Endothelial cell of umbilical vein (primary cell): ENCODE measurements at regions not wholly inside any gene's neighbourhood (a gene's known extent, or its start where the extent isn't known, plus 50 kb on each side); places are given as distances from the start of the nearest gene placed in this dataset.

Source experiments
- BruUV-seq: library from RNA; stranded (reverse); fragments of 400-500 nt; replicated peaks from 2 replicates; lab custom pipeline; 2021; lab: Mats Ljungman, UMichigan
- CTCF ChIA-PET: fragments of 300-600, 350-600 bp; sonication (Branson Sonifier 250); formaldehyde crosslinking; loops from one replicate; lab custom pipeline; 2021; ENCODE audit warnings: antibody characterized with exemption, inconsistent platforms; lab: Charles Lee
- POLR2A ChIA-PET: fragments of 300-600, 350-600 bp; sonication (Branson Sonifier 250); formaldehyde crosslinking; loops from one replicate; lab custom pipeline; 2021; ENCODE audit warnings: antibody characterized with exemption, inconsistent platforms; lab: Charles Lee
- DNase-seq: peaks from one replicate; pipeline ENCODE4 v3.0.0-alpha.2; 2011; ENCODE audit warnings: low read depth, low spot score
- FAIRE-seq: peaks from 2 replicates; lab custom pipeline; 2011; peaks lifted over from hg19 to GRCh38; lab: Jason Lieb, UNC
- H2AFZ ChIP-seq: 2 replicates; pipeline ENCODE4 v1.6.0; 2012; ENCODE audit warnings: low read depth, low read length, control low read depth, inconsistent platforms
- H3K27ac ChIP-seq: 2 replicates; pipeline ENCODE4 v1.5.1; 2011; ENCODE audit warnings: low read depth, mild to moderate bottlenecking, control low read depth, low read length, moderate library complexity; ENCODE audit not compliant: insufficient read depth
- H3K27me3 ChIP-seq, 2 experiments: 2 replicates each; pipeline versions ENCODE4 v1.6.0 to v1.6.1; 2011; ENCODE audit warnings: low read length in 2 of 2, mixed read lengths in 1 of 2; ENCODE audit not compliant: control insufficient read depth in 2 of 2, insufficient read depth in 2 of 2
- H3K36me3 ChIP-seq, 2 experiments: 2 replicates in 1 of 2; 3 replicates in 1 of 2; pipeline ENCODE4 v1.5.1; 2011; ENCODE audit warnings: low read length in 2 of 2, mild to moderate bottlenecking in 1 of 2, moderate library complexity in 1 of 2; ENCODE audit not compliant: control insufficient read depth in 2 of 2, insufficient read depth in 2 of 2; ENCODE audit errors: extremely low read depth in 1 of 2
- H3K4me1 ChIP-seq: 3 replicates; pipeline ENCODE4 v1.5.1; 2011; ENCODE audit warnings: mild to moderate bottlenecking, low read length; ENCODE audit not compliant: control insufficient read depth, insufficient read depth; ENCODE audit errors: extremely low read depth
- H3K4me2 ChIP-seq: 2 replicates; pipeline ENCODE4 v1.6.1; 2011; ENCODE audit warnings: low read length, control low read depth, mixed read lengths; ENCODE audit not compliant: insufficient read depth
- H3K4me3 ChIP-seq, 3 experiments: fragments of 200-600 bp in 1 of 3; sonication (generic), shearing (Covaris generic) in 1 of 3; replicated peaks in 1 of 3; 2 replicates each; pipeline ENCODE4 v1.5.1; 2011 to 2016; ENCODE audit warnings: control low read depth in 3 of 3, low read length in 3 of 3, mild to moderate bottlenecking in 2 of 3, inconsistent platforms in 1 of 3, low read depth in 1 of 3, moderate library complexity in 1 of 3; ENCODE audit not compliant: insufficient read depth in 1 of 3
- H3K79me2 ChIP-seq: 2 replicates; pipeline ENCODE4 v1.6.0; 2012; ENCODE audit warnings: low read length, inconsistent platforms; ENCODE audit not compliant: control insufficient read depth, insufficient read depth
- H3K9ac ChIP-seq: replicated peaks from 2 replicates; pipeline ENCODE3; 2011; ENCODE audit warnings: low read length, control low read depth; ENCODE audit not compliant: insufficient read depth; ENCODE audit errors: extremely low read depth
- H3K9me1 ChIP-seq: replicated peaks from 3 replicates; pipeline ENCODE4 v1.6.0; 2011; ENCODE audit warnings: mild to moderate bottlenecking, low read length; ENCODE audit not compliant: control insufficient read depth, insufficient read depth; ENCODE audit errors: extremely low read depth
- H3K9me3 ChIP-seq: replicated peaks from 2 replicates; pipeline ENCODE4 v1.5.1; 2012; ENCODE audit warnings: low read length, inconsistent platforms; ENCODE audit not compliant: control insufficient read depth, insufficient read depth
- H4K20me1 ChIP-seq: replicated peaks from 2 replicates; pipeline ENCODE3; 2011; ENCODE audit warnings: mild to moderate bottlenecking, low read length; ENCODE audit not compliant: control insufficient read depth, insufficient read depth; ENCODE audit errors: extremely low read depth
- EZH2 ChIP-seq: IDR thresholded peaks from 2 replicates; pipeline ENCODE4 v1.6.1; 2012; ENCODE audit warnings: borderline replicate concordance, low read depth, mild to moderate bottlenecking, moderate library complexity, low read length, inconsistent platforms; ENCODE audit not compliant: severe bottlenecking
- FOS ChIP-seq: IDR thresholded peaks from 2 replicates; pipeline ENCODE4 v1.6.1; 2011; ENCODE audit warnings: mild to moderate bottlenecking, low read length, moderate library complexity, borderline replicate concordance; ENCODE audit not compliant: insufficient read depth
- GATA2 ChIP-seq: IDR thresholded peaks from 2 replicates; pipeline ENCODE4 v1.7.0; 2011; ENCODE audit warnings: low read depth, mild to moderate bottlenecking, moderate library complexity, mixed read lengths, low read length; ENCODE audit not compliant: insufficient read length, insufficient read depth
- JUN ChIP-seq: IDR thresholded peaks from 2 replicates; pipeline ENCODE4 v1.6.1; 2011; ENCODE audit warnings: borderline replicate concordance, low read depth; ENCODE audit not compliant: insufficient read length, insufficient read depth
- MYC ChIP-seq: IDR thresholded peaks from one replicate; pipeline ENCODE4 v1.6.1; 2011; ENCODE audit warnings: mild to moderate bottlenecking, low read depth, low read length
- POLR2A ChIP-seq: IDR thresholded peaks from 2 replicates; pipeline ENCODE4 v1.6.1; 2012; ENCODE audit warnings: low read depth, mild to moderate bottlenecking, control low read depth, low read length
- POLR2AphosphoS5 ChIP-seq: IDR thresholded peaks from 2 replicates; pipeline ENCODE4 v1.6.1; 2012; ENCODE audit warnings: low read depth, mild to moderate bottlenecking, control low read depth, low read length, moderate library complexity; ENCODE audit not compliant: insufficient read depth
- dilution Hi-C: fragments of 300-500 bp; cut with MboI; formaldehyde crosslinking; loops from one replicate; pipeline ENCODE4 v1.15.0; 2019; ENCODE audit warnings: low sequenced_read_pairs; ENCODE audit not compliant: extremely low pct_ligation_motif_present
- intact Hi-C: fragments of 100-400 bp; cut with micrococcal nuclease; formaldehyde crosslinking; loops from one replicate; pipeline ENCODE4 v1.10.0; 2022
- TF ChIP-seq, protein P1 (sequence below), 2 donors: IDR thresholded peaks; 1 replicate in 1 of 2; 2 replicates in 1 of 2; pipeline ENCODE4 v1.5.1; 2011; ENCODE audit warnings: low read length in 2 of 2, mild to moderate bottlenecking in 2 of 2, moderate library complexity in 2 of 2, control low read depth in 1 of 2, inconsistent platforms in 1 of 2, low read depth in 1 of 2; ENCODE audit not compliant: insufficient read depth in 1 of 2; ENCODE audit errors: extremely low read depth in 1 of 2
- TF ChIP-seq, protein P2 (sequence below): IDR thresholded peaks from 2 replicates; pipeline ENCODE4 v1.6.1; 2011; ENCODE audit not compliant: insufficient read depth, insufficient read length

DNA sequence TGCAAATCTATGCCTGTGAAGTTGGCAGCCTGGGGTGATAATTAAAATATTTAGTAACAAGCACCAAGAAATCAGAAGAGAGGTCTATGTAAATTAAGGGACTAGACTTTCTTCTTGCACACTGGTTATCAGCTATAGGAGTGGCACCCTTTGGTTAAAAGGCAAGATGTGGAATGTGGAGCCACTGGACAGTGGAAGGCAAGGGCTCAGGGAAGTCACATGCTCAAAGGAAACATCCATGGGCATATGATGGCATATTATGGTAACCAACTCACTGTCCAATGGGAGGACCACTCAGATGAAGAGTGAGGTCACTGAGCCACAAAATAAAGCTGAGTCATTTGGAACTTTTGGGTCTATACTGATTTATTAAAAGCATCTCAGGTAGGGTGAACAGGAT, 165.6 kb upstream of the PRICKLE2 start:
- Histone ChIP-seq H3K36me3 (no peaks in the 10 kb centered on the region), H2AFZ (no peak overlapping the region), H4K20me1 (no peaks in the 10 kb centered on the region), H3K4me1 (no peaks in the 10 kb centered on the region), H3K79me2 (no peaks in the 10 kb centered on the region), H3K4me2 (no peak overlapping the region), H3K9me3 (no peaks in the 10 kb centered on the region), H3K27me3 (peaks cover 3 to 5% of the 10 kb centered on the region in 2 experiments), H3K4me3 (no peak overlapping the region), H3K9me1 (no peaks in the 10 kb centered on the region), H3K9ac (no peak overlapping the region), H3K27ac (no peak overlapping the region)
- intact Hi-C loops (no loop called here), dilution Hi-C loops (no loop called here)
- TF ChIP-seq, protein P1, sequence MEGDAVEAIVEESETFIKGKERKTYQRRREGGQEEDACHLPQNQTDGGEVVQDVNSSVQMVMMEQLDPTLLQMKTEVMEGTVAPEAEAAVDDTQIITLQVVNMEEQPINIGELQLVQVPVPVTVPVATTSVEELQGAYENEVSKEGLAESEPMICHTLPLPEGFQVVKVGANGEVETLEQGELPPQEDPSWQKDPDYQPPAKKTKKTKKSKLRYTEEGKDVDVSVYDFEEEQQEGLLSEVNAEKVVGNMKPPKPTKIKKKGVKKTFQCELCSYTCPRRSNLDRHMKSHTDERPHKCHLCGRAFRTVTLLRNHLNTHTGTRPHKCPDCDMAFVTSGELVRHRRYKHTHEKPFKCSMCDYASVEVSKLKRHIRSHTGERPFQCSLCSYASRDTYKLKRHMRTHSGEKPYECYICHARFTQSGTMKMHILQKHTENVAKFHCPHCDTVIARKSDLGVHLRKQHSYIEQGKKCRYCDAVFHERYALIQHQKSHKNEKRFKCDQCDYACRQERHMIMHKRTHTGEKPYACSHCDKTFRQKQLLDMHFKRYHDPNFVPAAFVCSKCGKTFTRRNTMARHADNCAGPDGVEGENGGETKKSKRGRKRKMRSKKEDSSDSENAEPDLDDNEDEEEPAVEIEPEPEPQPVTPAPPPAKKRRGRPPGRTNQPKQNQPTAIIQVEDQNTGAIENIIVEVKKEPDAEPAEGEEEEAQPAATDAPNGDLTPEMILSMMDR (IDR thresholded peaks at IDR 0.05; ENCODE audit: extremely low read depth in 1 of 2, insufficient read depth in 1 of 2, low read depth in 1 of 2, low read length in 2 of 2), result no peak
- no peak for TF ChIP-seq GATA2
- TF ChIP-seq FOS, result no peak
- TF ChIP-seq EZH2, result no peak
- TF ChIP-seq JUN, result no peak
- TF ChIP-seq, protein P2, sequence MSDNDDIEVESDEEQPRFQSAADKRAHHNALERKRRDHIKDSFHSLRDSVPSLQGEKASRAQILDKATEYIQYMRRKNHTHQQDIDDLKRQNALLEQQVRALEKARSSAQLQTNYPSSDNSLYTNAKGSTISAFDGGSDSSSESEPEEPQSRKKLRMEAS, result no peak
- TF ChIP-seq POLR2AphosphoS5, result no peak
- TF ChIP-seq POLR2A, result no peak
- no peak for TF ChIP-seq MYC
- BruUV-seq, result no TSS peak
- ChIA-PET CTCF (no interaction called here), POLR2A (no interaction called here)
- DNase-seq, result no peak
- no peak for FAIRE-seq
